AG04450 (cell line): ENCODE measurements at regions not wholly inside any gene's neighbourhood (a gene's known extent, or its start where the extent isn't known, plus 50 kb on each side); places are given as distances from the start of the nearest gene placed in this dataset.

ENCODE experiments used
- CTCF ChIA-PET: fragments of 300-600, 350-600 bp; formaldehyde crosslinking; extraction: SDS; loops from one replicate; lab custom pipeline; 2022; ENCODE audit warnings: antibody characterized with exemption, inconsistent platforms; lab: Charles Lee
- POLR2A ChIA-PET: fragments of 350-600 bp; formaldehyde crosslinking; extraction: SDS; loops from one replicate; lab custom pipeline; 2021; ENCODE audit warnings: antibody characterized with exemption, inconsistent platforms; lab: Yijun Ruan, JAX
- DNase-seq: peaks from one replicate; pipeline ENCODE4 v3.0.0-alpha.2; 2011; ENCODE audit warnings: low read depth, low spot score
- H3K27ac ChIP-seq: one replicate; pipeline ENCODE4 v1.5.1; 2012; ENCODE audit warnings: low read depth, low read length, control low read depth
- H3K27me3 ChIP-seq: one replicate; pipeline ENCODE4 v1.6.0; 2012; ENCODE audit warnings: low read length; ENCODE audit not compliant: control insufficient read depth, insufficient read depth
- H3K4me3 ChIP-seq: 2 replicates; pipeline ENCODE4 v1.5.1; 2011; ENCODE audit warnings: mild to moderate bottlenecking, low read depth, low read length, control low read depth
- H3K9me3 ChIP-seq: 2 replicates; pipeline ENCODE4 v1.5.1; 2012; ENCODE audit warnings: low read length; ENCODE audit not compliant: control insufficient read depth, insufficient read depth
- TF ChIP-seq, protein P1 (sequence below): IDR thresholded peaks from 2 replicates; pipeline ENCODE4 v1.5.1; 2011; ENCODE audit warnings: low read depth, low read length, control low read depth, inconsistent platforms

DNA sequence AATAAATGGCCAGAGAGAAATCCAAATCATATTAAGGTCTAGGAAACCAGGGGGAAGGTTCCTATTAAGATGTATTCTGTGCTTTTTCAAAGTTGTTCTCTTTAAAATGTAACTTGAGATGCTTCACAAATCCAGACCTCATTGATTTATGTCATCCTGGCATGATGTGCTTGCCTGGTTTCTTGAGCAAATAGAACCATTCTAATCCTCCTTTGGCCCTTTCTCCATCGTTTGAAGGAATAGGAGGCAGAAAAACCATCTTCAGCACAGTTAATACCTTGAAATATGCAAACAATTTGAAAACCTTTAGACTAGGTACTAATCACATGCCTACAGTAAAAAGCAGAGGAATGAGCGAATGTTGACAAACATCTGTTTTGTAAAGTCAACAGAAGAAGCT lies 202.2 kb upstream of the CXorf66 start:
- ChIA-PET POLR2A (no interaction called here), CTCF (no interaction called here)
- no peak overlapping the region for H3K27ac ChIP-seq
- TF ChIP-seq, protein P1, sequence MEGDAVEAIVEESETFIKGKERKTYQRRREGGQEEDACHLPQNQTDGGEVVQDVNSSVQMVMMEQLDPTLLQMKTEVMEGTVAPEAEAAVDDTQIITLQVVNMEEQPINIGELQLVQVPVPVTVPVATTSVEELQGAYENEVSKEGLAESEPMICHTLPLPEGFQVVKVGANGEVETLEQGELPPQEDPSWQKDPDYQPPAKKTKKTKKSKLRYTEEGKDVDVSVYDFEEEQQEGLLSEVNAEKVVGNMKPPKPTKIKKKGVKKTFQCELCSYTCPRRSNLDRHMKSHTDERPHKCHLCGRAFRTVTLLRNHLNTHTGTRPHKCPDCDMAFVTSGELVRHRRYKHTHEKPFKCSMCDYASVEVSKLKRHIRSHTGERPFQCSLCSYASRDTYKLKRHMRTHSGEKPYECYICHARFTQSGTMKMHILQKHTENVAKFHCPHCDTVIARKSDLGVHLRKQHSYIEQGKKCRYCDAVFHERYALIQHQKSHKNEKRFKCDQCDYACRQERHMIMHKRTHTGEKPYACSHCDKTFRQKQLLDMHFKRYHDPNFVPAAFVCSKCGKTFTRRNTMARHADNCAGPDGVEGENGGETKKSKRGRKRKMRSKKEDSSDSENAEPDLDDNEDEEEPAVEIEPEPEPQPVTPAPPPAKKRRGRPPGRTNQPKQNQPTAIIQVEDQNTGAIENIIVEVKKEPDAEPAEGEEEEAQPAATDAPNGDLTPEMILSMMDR: no peak
- no peaks in the 10 kb centered on the region for H3K9me3 ChIP-seq
- no peak overlapping the region for H3K4me3 ChIP-seq
- no peak for DNase-seq
- no peaks in the 10 kb centered on the region for H3K27me3 ChIP-seq

DNA sequence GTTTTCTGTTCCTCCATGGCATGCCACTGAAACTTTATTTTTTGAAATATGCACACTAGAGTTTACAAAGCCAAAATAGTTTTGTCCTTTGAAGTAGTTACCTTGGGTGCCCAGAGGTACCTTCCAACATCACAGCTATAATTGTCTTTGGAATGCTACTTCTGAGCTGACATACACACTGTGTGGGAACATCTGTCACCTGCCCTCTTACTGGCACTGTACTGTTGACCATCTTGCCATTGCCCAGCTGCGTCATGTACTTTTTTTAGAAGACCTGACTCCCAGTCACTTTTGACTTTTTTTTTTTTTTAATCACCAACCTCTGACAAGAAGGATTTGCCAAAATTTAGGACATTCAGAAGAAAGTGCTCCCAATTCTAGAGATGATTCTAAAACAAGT lies 200.5 kb upstream of the CXorf66 start:
- CTCF ChIA-PET: no interaction called here
- TF ChIP-seq, protein P1: no peak
- H3K27ac ChIP-seq: no peak overlapping the region
- H3K4me3 ChIP-seq: no peak overlapping the region
- H3K27me3 ChIP-seq: no peaks in the 10 kb centered on the region
- POLR2A ChIA-PET: no interaction called here
- no peaks in the 10 kb centered on the region for H3K9me3 ChIP-seq
- no peak for DNase-seq

DNA sequence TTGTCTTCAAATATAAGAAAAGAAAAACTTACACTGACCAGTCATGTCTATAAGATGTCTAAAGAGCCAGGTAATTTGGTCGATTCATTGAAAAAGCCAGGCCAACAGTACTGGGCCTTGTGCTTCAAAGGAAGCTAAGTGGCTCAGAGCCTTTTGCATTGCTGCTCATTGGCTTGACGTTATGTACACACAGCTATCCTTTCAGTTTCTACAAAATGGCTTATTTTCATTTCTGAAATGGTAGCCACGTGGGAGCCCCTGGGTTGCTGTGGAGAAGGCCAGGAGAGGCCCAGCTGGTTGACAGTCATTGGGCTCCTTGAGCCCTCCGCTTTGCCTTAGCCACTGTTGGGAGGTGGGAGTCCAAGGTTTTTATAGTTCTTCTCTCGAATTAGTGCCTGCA lies 199.1 kb upstream of the CXorf66 start:
- H3K4me3 ChIP-seq: no peak overlapping the region
- ChIA-PET POLR2A (no interaction called here), CTCF (no interaction called here)
- H3K27me3 ChIP-seq: no peaks in the 10 kb centered on the region
- DNase-seq: no peak
- TF ChIP-seq, protein P1: no peak
- no peak overlapping the region for H3K27ac ChIP-seq
- no peaks in the 10 kb centered on the region for H3K9me3 ChIP-seq

DNA sequence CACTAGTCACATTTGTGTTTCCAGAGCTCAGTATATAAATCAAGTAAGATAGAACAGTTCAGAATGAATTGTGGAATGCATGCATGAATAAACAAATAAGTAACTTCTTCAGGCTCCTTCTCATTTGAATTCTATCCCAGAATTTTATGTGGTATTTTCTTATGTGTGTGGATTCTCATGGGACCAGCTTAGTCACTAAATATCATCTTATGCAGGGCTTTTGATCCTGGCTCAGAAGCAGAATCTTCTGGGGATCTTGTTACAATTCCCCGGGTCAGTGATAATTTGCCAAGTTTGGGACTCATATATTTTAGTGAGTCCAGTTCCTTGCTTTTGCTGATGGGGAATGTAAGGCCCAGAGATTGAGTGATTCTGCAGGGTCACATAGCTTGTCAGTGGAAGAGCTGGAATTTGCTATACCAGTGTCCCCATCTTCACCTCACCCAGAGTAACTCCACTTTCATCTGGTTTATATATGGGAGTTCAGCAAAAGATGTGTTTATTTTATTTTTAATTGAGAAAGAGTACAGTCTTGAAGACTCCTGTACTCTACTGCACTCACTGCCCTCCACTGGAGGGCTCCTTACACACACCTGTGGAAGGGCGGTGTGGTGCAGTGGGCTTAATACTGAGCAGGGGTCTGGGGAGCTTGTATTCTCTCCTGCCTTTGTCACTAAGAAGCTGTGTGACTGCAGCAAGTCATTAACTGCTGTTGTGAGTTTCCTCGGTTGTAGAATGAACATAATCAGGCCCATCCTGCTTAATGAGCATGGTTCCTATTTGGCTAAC lies 198.2 kb upstream of the CXorf66 start:
- POLR2A ChIA-PET: no interaction called here
- H3K27me3 ChIP-seq: no peaks in the 10 kb centered on the region
- no peak overlapping the region for H3K4me3 ChIP-seq
- CTCF ChIA-PET: no interaction called here
- H3K27ac ChIP-seq: no peak overlapping the region
- TF ChIP-seq, protein P1: no peak
- DNase-seq: no peak
- no peaks in the 10 kb centered on the region for H3K9me3 ChIP-seq

DNA sequence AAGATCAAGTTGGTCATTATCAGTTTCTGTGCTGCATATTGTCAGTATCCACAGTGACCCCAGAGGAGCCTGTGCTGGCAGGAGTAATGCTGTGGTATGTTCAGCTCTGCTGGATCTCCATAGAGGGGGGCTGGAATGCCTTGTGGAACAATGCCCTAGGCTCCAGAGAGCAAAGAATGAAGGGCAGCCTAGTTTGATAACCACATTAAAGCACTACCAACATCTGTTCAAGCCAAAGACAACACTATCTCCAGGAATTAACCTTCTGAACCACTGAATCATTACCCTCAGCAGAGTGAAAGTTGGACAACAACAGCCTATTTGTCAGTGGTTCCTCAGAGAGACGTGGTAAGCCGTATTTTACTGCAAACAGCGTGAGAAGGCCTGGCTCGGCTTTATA lies 192.3 kb upstream of the CXorf66 start:
- no peak for DNase-seq
- Histone ChIP-seq H3K27ac (no peak overlapping the region), H3K9me3 (no peaks in the 10 kb centered on the region), H3K4me3 (no peak overlapping the region), H3K27me3 (no peaks in the 10 kb centered on the region)
- CTCF ChIA-PET: no interaction called here
- TF ChIP-seq, protein P1: no peak
- POLR2A ChIA-PET: no interaction called here
